ENCODE measurements at regions not wholly inside any gene's neighbourhood (a gene's known extent, or its start where the extent isn't known, plus 50 kb on each side); places are given as distances from the start of the nearest gene placed in this dataset.

DNA sequence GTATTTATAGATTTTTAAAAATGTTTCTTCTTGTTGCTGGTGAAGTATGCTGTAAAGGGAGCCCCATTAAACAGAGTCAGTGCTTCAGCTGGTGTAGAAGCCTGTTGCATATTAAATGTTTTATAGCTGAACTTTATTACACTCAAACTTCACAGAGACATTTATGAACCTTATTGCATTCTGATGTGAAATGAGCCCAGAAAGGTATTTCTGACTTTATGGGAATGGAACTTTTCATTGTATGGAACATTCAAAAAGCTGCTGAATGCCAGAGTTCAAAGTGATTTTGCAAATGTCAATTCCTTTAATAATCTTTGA lies 329.3 kb upstream of the RASGRP1 start (continued):
- TF ChIP-seq, protein P1, sequence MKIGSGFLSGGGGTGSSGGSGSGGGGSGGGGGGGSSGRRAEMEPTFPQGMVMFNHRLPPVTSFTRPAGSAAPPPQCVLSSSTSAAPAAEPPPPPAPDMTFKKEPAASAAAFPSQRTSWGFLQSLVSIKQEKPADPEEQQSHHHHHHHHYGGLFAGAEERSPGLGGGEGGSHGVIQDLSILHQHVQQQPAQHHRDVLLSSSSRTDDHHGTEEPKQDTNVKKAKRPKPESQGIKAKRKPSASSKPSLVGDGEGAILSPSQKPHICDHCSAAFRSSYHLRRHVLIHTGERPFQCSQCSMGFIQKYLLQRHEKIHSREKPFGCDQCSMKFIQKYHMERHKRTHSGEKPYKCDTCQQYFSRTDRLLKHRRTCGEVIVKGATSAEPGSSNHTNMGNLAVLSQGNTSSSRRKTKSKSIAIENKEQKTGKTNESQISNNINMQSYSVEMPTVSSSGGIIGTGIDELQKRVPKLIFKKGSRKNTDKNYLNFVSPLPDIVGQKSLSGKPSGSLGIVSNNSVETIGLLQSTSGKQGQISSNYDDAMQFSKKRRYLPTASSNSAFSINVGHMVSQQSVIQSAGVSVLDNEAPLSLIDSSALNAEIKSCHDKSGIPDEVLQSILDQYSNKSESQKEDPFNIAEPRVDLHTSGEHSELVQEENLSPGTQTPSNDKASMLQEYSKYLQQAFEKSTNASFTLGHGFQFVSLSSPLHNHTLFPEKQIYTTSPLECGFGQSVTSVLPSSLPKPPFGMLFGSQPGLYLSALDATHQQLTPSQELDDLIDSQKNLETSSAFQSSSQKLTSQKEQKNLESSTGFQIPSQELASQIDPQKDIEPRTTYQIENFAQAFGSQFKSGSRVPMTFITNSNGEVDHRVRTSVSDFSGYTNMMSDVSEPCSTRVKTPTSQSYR (CRISPR knock-in tag; IDR thresholded peaks at IDR 0.05), result no peak
- no peak for TF ChIP-seq USF1 (CRISPR knock-in tag; IDR thresholded peaks at IDR 0.05)
- no peak for TF ChIP-seq FOXK1 (CRISPR knock-in tag; IDR thresholded peaks at IDR 0.05)
- no peak for TF ChIP-seq KAT7 (CRISPR knock-in tag; IDR thresholded peaks at IDR 0.05; ENCODE audit: borderline replicate concordance)
- no peak for TF ChIP-seq ESRRA (CRISPR knock-in tag; IDR thresholded peaks at IDR 0.05; ENCODE audit: borderline replicate concordance)

GRCh38 chr15:38894243-38894948 lies 329.8 kb upstream of the RASGRP1 start:
- Mint-ChIP-seq H3K27me3 (ENCODE audit: low read depth) (no peaks in the 10 kb centered on the region), H3K9me3 (peaks cover 12% of the 10 kb centered on the region; the same call in 1 of the 2 replicates), H3K36me3 (no peaks in the 10 kb centered on the region), H3K4me3 (no peak overlapping the region), H3K4me1 (no peaks in the 10 kb centered on the region), H3K27ac (no peak overlapping the region)
- ChIA-PET POLR2A (no interaction called here), CTCF (no interaction called here)
- DNase-seq (ENCODE audit: low spot score) (no peak), ATAC-seq (no peak)
- TF ChIP-seq NR2C2 (CRISPR knock-in tag; IDR thresholded peaks at IDR 0.05), result no peak
- TF ChIP-seq MXD4 (CRISPR knock-in tag; IDR thresholded peaks at IDR 0.05; ENCODE audit: borderline replicate concordance), result no peak
- no peak for TF ChIP-seq SMAD4 (CRISPR knock-in tag; IDR thresholded peaks at IDR 0.05)
- no peak for TF ChIP-seq RELA (CRISPR knock-in tag; IDR thresholded peaks at IDR 0.05; ENCODE audit: borderline replicate concordance)
- TF ChIP-seq, protein P2, sequence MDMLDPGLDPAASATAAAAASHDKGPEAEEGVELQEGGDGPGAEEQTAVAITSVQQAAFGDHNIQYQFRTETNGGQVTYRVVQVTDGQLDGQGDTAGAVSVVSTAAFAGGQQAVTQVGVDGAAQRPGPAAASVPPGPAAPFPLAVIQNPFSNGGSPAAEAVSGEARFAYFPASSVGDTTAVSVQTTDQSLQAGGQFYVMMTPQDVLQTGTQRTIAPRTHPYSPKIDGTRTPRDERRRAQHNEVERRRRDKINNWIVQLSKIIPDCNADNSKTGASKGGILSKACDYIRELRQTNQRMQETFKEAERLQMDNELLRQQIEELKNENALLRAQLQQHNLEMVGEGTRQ (CRISPR knock-in tag; IDR thresholded peaks at IDR 0.05), result no peak
- no peak for TF ChIP-seq ZNF232 (CRISPR knock-in tag; IDR thresholded peaks at IDR 0.05)

DNA sequence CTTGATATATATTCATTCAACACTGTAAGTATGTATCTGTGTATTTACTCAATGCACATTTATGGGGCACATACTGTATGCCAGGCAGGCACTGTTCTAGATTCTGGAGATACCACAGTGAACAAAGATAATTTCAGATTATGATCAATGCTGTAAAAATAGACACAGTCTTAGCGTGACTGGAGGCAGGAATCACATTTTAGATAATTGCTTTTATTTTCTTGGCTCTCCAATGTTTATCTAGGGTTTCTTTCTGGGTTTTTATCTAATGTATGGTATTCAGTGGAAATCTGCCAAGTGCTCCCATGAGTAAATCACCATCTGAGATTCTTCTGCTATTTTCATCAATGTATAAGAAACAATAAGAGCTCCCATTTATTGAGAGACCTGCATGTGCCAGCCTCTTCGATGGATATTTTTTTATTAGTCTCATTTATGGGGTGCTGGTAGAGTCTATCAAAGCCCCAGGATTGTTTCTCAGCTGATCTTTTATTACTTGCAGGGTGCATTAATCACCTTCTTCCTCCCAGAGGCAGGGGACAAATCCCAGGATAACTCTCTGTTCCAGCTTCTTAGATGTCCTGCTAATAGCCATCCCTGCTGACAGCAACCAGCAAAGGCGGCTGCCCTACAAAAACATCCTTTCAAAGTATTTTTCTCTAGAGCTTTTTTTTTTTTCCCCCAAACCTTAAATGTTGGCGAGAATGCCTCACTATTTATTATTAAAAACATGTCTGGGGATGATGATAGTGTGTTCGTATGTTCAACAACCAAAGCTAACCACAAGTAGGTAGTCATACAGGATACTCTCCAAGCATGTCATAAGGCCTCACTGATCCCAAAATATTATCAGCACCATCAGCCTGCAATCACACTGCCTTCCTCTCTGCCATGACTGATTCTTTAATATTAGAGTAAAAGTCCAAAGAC lies 331.0 kb upstream of the RASGRP1 start:
- POLR2A ChIA-PET, result no interaction called here
- no peaks in the 10 kb centered on the region for H3K36me3 Mint-ChIP-seq
- DNase-seq (ENCODE audit: low spot score) (no peak), ATAC-seq (no peak)
- no peaks in the 10 kb centered on the region for H3K4me1 Mint-ChIP-seq
- H3K27ac Mint-ChIP-seq, result no peak overlapping the region
- no peak overlapping the region for H3K4me3 Mint-ChIP-seq
- H3K9me3 Mint-ChIP-seq, result peaks cover 12% of the 10 kb centered on the region; the same call in 1 of the 2 replicates
- no peaks in the 10 kb centered on the region; the same call in 1 of the 2 replicates for H3K27me3 Mint-ChIP-seq (ENCODE audit: low read depth)
- CTCF ChIA-PET, result no interaction called here
- no peak for TF ChIP-seq TCF7 (CRISPR knock-in tag; IDR thresholded peaks at IDR 0.05; ENCODE audit: low read depth)
- TF ChIP-seq ZNF396 (CRISPR knock-in tag; IDR thresholded peaks at IDR 0.05; ENCODE audit: borderline replicate concordance), result no peak
- TF ChIP-seq MYBL2 (CRISPR knock-in tag; IDR thresholded peaks at IDR 0.05), result no peak
- no peak for TF ChIP-seq RELA (CRISPR knock-in tag; IDR thresholded peaks at IDR 0.05; ENCODE audit: borderline replicate concordance)
- TF ChIP-seq, protein P3, sequence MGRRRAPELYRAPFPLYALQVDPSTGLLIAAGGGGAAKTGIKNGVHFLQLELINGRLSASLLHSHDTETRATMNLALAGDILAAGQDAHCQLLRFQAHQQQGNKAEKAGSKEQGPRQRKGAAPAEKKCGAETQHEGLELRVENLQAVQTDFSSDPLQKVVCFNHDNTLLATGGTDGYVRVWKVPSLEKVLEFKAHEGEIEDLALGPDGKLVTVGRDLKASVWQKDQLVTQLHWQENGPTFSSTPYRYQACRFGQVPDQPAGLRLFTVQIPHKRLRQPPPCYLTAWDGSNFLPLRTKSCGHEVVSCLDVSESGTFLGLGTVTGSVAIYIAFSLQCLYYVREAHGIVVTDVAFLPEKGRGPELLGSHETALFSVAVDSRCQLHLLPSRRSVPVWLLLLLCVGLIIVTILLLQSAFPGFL (CRISPR knock-in tag; IDR thresholded peaks at IDR 0.05; ENCODE audit: borderline replicate concordance), result no peak
- no peak for TF ChIP-seq SP1 (CRISPR knock-in tag; conservative IDR thresholded peaks at IDR 0.05)
- no peak for TF ChIP-seq ARID4B (CRISPR knock-in tag; IDR thresholded peaks at IDR 0.05; ENCODE audit: borderline replicate concordance)
- no peak for TF ChIP-seq FOXP4 (CRISPR knock-in tag; IDR thresholded peaks at IDR 0.05)
- TF ChIP-seq, protein P4, sequence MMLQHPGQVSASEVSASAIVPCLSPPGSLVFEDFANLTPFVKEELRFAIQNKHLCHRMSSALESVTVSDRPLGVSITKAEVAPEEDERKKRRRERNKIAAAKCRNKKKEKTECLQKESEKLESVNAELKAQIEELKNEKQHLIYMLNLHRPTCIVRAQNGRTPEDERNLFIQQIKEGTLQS (CRISPR knock-in tag; conservative IDR thresholded peaks at IDR 0.05), result no peak
